ENCODE measurements at regions not wholly inside any gene's neighbourhood (a gene's known extent, or its start where the extent isn't known, plus 50 kb on each side); places are given as distances from the start of the nearest gene placed in this dataset.
"Not testable (repeated sequence)": the region's sequence is repeated elsewhere in the genome, so short reads cannot be mapped to it uniquely, and the experiment has no call there.

GRCh38 chr4:125262502-125262901 is 52.3 kb upstream of the FAT4 start:
- CTCF ChIA-PET = no interaction called here

GRCh38 chr4:125262079-125262478 is 52.7 kb upstream of the FAT4 start:
- POLR2A ChIA-PET = no interaction called here
- CTCF ChIA-PET = no interaction called here

More at GRCh38 chr4:125262502-125262901, 52.3 kb upstream of the FAT4 start:
- POLR2A ChIA-PET = no interaction called here

GRCh38 chr4:125254106-125254505 is 60.6 kb upstream of the FAT4 start:
- POLR2A ChIA-PET = no interaction called here

GRCh38 chr4:125244848-125245450 is 69.8 kb upstream of the FAT4 start:
- CTCF ChIA-PET = no interaction called here
- POLR2A ChIA-PET = no interaction called here

More at GRCh38 chr4:125254106-125254505, 60.6 kb upstream of the FAT4 start:
- CTCF ChIA-PET = no interaction called here

- POLR2A ChIA-PET = no interaction called here
- CTCF ChIA-PET = no interaction called here
Observed at GRCh38 chr4:125243789-125244397, 70.9 kb upstream of the FAT4 start.

- CTCF ChIA-PET = no interaction called here
- POLR2A ChIA-PET = no interaction called here
Observed at GRCh38 chr4:125235971-125236370, 78.8 kb upstream of the FAT4 start.

- ChIA-PET POLR2A (no interaction called here), CTCF (no interaction called here)
Observed at GRCh38 chr4:125231661-125232060, 83.1 kb upstream of the FAT4 start.

GRCh38 chr4:125229596-125230058 is 85.1 kb upstream of the FAT4 start:
- CTCF ChIA-PET = no interaction called here
- POLR2A ChIA-PET = no interaction called here

GRCh38 chr4:125225806-125226205 is 88.9 kb upstream of the FAT4 start:
- CTCF ChIA-PET = no interaction called here
- POLR2A ChIA-PET = no interaction called here

GRCh38 chr4:125200556-125200955 is 114.2 kb upstream of the FAT4 start:
- POLR2A ChIA-PET = no interaction called here
- CTCF ChIA-PET = no interaction called here

GRCh38 chr4:125198916-125199315 is 115.8 kb upstream of the FAT4 start:
- ChIA-PET POLR2A (no interaction called here), CTCF (no interaction called here)

- POLR2A ChIA-PET, CTCF ChIA-PET: not testable (repeated sequence)
Observed at GRCh38 chr4:125191874-125192459, 122.8 kb upstream of the FAT4 start.

- CTCF ChIA-PET = no interaction called here
- POLR2A ChIA-PET = no interaction called here
Observed at GRCh38 chr4:125191232-125191631, 123.5 kb upstream of the FAT4 start.

- ChIA-PET POLR2A (no interaction called here), CTCF (no interaction called here)
Observed at GRCh38 chr4:125187226-125188176, 127.3 kb upstream of the FAT4 start.

GRCh38 chr4:125184116-125184515 is 130.6 kb upstream of the FAT4 start:
- ChIA-PET POLR2A (no interaction called here), CTCF (no interaction called here)

- ChIA-PET POLR2A (no interaction called here), CTCF (no interaction called here)
Observed at GRCh38 chr4:125181804-125182203, 133.0 kb upstream of the FAT4 start.

- CTCF ChIA-PET = no interaction called here
Observed at GRCh38 chr4:125179727-125180126, 135.0 kb upstream of the FAT4 start.

GRCh38 chr4:125169192-125169591 is 145.6 kb upstream of the FAT4 start:
- POLR2A ChIA-PET = no interaction called here
- CTCF ChIA-PET = no interaction called here

More at GRCh38 chr4:125179727-125180126, 135.0 kb upstream of the FAT4 start:
- POLR2A ChIA-PET = no interaction called here

- ChIA-PET CTCF (no interaction called here), POLR2A (no interaction called here)
Observed at GRCh38 chr4:125168531-125168930, 146.2 kb upstream of the FAT4 start.

GRCh38 chr4:125166012-125166411 is 148.7 kb upstream of the FAT4 start:
- POLR2A ChIA-PET, CTCF ChIA-PET: not testable (repeated sequence)

GRCh38 chr4:125159001-125159400 is 155.8 kb upstream of the FAT4 start:
- ChIA-PET POLR2A (no interaction called here), CTCF (no interaction called here)

Data from activated CD8-positive, alpha-beta memory T cell treated with anti-CD3 and anti-CD28 coated beads for 36 hours (primary cell).